ENCODE measurements at regions not wholly inside any gene's neighbourhood (a gene's known extent, or its start where the extent isn't known, plus 50 kb on each side); places are given as distances from the start of the nearest gene placed in this dataset.

GRCh38 chr13:31031482-31031881 is 99.0 kb downstream of the TEX26 start:
- TF ChIP-seq CTCF (IDR thresholded peaks at IDR 0.05) (no peak), POLR2A (IDR thresholded peaks at IDR 0.05) (no peak), POLR2AphosphoS5 (IDR thresholded peaks at IDR 0.05) (no peak)
